HG03571 (cell line): ENCODE measurements at regions not wholly inside any gene's neighbourhood (a gene's known extent, or its start where the extent isn't known, plus 50 kb on each side); places are given as distances from the start of the nearest gene placed in this dataset.
"Not testable (repeated sequence)": the region's sequence is repeated elsewhere in the genome, so short reads cannot be mapped to it uniquely, and the experiment has no call there.

Source experiments
- ATAC-seq: cut with Tn5 transposase; IDR thresholded peaks from one replicate; pipeline ENCODE4 v1.9.1; 2021; ENCODE audit not compliant: unreplicated experiment

DNA sequence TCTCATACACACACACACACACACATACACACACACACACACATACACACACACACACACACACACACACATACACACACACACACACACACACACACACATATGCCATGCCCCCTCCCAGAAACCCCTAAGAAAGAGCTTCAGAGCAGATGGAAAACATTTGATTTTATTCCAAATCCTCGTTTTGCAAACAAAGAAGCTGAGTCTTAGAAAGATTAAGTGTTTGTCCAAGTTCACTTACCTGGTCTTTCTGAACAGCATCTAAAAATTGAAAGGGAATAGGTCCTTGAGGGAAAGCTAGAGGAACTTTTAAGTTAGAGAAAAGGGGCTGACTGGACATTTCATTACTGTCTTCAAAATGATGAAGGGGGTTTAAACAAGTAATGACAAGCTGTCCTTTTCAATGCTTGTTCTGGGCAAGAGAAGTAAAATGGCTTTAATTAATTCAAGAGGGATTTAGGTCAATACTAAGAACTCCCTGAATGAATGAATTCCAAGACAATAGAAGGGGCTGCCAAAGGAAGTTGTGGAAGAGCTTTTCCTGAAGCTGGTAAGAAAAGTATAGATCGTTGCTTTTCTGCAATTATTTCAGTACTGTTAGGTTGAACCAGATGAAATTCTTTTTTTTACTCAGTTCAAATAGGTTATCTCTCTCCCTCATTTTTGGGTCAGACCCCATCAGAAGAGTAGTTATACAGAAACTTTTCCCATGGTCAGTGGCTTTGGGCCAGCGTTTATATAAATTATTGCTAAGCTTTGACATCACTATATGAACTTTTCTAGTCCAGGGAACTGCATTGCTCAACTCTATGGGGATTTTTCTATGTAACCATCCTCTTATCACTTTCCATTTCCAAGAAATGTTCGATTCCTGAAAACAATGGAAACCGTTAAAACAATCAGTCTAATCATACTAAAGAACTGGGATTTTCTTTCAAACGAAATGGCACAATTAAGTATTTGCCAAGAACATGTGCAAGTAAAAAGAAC is 261.4 kb downstream of the MTERF1 start:
- no peak for ATAC-seq

DNA sequence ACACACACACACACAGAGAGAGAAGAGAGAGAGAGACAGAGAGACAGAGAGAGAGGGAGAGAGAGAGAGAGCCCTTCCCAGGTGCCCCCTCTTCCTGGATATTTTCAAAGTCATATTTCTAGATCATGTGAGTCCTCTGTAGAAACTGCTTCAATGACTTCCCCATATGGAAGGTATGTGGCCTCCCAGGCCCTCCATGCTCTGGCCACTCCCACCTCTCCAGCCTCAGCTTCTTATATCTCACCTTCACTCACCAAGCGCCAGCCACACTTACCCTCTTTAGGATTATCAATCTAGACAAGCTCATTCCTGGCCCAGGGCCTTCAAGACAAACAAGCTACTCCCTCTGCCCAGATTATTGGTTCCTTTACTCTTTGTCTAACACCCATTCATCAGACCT is 259.7 kb downstream of the MTERF1 start:
- no peak for ATAC-seq

DNA sequence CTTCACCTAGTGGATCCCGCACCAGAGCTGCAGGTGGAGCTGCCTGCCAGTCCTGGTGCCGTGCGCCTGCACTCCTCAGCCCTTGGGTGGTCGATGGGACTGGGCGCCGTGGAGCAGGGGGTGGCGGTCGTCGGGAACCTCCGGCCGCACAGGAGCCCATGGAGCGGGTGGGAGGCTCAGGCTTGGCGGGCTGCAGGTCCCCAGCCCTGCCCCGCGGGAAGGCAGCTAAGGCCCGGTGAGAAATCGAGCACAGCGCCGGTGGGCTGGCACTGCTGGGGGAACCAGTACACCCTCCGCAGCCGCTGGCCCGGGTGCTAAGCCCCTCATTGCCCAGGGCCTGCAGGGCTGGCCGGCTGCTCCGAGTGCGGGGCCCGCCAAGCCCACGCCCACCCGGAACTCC is 253.2 kb downstream of the MTERF1 start:
- ATAC-seq: not testable (repeated sequence)

DNA sequence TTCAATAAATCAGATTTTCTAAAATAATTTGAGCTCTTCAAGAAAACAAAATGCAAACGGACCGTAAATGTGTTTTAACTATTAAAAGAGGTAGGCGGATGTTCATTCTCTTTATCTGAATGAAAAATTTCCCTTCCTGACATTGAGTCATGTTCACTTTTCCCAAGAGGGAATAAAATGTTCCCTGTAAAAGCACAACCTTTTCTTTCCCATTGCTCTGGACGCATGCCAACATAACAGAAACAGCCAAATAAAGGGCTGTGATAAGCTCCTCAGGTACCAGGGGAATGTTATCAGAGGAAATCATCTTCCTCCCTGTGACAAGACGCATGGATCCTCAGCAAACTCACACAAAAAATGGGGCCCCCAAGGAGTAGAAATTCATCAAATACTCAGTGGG is 251.8 kb downstream of the MTERF1 start:
- no peak for ATAC-seq

DNA sequence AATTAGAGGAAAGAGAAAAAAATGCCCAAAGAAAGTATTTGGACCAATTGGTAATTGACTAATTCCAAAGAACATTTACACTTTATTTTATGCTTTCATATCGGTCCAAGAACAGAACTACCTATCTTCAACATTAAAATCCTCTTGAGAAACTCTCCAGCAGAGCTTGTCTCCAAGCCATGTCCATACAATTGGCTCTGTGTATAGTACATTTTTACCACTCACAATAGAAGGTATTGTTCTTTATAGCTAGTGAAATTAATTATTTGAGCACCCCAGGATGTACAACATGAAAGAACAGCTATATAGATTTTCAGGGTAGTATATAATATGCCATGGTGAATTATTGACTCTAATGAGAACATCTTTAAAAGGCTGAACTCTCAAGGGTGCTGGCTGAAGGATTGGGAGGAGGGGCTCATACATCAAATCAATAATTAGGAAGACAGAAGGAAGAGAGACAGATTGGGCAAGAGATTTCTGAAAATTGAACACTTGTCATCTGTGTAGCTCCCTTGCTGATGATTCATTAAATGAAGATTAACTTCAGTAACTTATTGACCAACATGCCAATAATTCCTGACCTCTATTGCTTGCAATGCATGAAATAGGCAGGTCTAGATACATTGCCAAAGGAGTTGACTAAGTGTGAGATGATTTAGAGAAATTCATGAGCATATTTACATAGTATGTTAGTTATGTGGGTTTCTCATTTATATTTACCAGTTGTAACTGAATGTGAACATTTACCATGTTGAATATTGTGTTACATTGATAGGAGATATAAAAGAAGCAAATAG is 249.7 kb downstream of the MTERF1 start:
- ATAC-seq: no peak

DNA sequence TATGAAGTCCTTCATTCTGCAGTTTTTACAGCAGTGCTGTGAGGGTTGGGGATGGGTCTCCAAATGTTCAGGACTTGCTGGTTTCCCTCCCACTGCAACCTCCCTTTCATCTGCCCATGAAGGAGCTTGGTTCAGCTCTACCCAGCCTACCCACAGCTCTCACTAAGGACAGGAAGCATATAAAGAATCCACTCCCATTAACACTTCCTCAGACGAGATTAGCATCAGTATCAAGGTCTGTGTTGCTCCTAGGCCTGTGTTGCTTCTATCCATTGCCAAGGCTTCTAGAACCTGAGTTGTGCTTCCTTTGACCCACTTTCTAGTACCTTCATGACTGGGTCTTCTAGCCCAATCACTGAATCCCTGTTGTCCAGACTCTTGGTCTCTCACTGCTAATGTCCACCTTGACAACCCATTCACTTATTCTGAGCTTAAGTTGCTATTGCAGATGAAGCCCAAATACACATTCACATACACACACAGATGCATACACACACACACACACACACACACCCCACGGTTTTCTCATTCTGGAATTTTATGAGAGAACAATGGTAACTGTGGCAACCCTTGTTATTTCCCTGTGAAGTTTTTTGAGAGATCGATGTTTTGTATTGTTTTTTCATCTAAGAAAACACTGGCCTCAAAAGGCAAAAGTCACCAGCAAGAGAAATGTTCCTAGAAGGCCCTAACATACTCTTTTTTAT is 248.1 kb downstream of the MTERF1 start:
- ATAC-seq: no peak

DNA sequence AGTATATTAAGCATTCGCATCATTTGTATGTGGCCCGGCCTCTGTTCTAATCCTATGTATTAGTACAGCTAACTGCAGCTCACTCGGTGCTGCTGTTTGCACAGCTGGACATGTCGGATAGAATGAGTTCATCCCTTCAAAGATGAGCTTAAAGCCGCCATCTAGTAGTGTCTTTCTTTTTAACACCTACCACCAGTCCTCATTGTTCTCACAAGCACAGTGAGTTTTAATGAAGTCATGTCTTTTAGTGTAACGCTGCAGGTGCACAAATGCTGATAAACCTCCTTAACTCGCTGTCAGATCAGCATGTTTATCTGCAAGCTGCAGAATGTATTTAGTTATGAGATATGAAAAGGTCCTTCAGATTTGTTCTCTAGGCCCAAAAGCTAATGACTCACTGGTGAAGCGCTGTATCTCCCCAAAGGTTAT is 247.5 kb downstream of the MTERF1 start:
- no peak for ATAC-seq

DNA sequence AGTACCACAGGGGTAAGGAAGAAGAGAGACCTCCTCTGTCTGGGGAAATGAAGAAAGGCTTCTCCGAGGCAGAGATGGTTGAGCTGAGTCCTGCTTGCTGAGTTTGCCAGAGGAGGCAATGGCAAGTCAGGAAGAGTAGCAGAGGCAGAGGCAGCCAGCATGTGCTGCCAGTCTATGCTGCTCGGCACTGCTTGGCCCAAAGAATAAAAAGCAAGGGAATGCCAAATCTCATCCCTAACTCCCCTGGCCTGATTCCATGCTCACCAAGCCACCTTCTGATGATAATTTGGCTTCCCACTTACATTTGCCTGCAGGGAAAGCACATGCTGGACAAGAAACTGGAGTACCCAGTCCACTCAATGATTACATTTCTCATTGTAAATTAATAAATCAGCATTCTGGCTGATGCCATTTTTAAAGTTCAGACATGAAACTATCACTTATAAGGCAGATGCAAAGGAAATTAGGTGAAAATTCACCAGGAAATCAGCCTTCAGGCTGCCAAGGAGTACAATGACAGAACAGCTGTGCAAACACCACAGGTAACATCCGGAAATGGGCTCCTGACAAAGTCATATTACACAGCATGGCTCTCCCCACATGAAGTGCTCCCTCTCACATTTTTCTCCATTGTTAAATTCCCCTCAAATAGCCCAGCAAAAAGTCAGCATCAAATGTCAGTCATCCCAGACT is 245.9 kb downstream of the MTERF1 start:
- ATAC-seq: no peak

DNA sequence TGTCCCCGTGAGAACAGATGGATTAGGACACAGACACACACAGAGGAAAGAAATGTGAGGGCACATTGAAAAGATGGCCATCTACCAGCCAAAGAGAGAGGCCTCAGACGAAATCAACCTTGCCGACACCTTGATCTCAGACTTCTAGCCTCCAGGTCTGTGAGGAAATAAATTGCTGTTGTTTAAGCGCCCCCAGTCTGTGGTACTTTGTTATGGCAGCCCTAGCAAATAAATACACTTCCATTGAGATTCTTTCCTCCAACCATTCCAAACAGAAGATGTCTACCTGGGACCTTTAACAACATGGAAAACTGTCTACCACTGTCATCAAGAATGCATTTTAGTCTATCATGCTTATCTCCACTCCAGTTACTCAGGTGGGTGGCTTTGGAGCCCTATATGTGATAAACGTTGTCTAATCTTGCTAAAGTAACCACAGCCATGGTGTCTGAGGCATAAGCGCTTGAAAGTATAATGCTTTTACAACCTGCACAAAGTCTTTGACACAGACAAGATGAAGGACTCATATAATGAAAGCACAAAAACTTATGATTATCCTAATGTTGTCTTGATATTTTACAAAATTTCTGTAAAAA is 244.3 kb downstream of the MTERF1 start:
- ATAC-seq: no peak

DNA sequence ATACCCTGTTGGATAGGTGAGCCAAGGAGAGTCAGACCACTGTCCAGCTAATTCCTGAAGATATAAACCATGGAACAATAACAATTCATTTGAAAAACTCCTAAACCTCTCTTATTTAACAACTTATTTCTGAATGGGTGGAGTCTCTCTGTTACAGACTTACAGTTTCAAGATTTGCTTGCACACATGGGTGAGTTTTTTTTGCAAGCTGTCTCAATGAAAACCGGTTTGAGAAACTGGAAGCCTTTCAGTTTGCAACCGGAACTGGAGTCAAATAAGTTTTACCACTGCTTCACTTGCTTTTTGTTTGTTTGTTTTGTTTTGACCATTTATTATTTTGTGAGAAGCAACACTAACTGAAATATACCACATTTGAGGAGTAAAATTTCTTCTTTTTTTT is 243.8 kb downstream of the MTERF1 start:
- no peak for ATAC-seq

DNA sequence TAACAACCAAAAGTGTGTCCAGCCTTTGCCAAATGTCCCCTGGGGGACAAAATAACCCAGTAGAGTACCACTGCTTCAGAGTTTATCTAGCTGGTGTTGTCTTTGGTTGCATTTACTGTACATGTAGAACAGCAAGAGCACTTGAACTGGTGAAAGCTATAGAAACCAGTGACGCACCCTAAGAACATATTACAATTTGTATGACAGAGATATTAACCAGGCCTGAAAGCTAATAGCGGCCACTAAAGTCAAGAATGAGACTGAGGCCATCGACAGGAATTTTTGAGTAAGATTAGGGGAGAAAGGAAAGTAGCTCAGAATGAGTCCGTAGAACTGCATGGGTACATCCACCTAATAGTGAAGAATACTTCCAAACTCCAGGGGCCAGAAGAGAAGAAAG is 236.2 kb downstream of the MTERF1 start:
- ATAC-seq: no peak

DNA sequence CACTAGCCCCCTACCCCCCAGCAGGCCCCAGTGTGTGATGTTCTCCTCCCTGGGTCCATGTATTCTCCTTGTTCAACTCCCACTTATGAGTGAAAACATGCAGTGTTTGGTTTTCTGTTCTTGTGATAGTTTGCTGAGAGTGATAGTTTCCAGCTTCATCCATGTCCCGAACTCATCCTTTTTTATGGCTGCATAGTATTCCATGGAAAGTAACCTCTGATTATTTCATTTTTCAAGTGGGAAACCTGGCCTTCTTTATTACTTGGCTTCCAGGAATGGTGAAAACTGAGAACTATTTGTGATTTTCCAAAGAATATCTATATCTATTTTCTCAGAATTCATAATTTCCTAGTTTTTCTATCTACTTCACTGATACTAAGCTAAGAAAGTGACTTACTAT is 235.0 kb downstream of the MTERF1 start:
- no peak for ATAC-seq

DNA sequence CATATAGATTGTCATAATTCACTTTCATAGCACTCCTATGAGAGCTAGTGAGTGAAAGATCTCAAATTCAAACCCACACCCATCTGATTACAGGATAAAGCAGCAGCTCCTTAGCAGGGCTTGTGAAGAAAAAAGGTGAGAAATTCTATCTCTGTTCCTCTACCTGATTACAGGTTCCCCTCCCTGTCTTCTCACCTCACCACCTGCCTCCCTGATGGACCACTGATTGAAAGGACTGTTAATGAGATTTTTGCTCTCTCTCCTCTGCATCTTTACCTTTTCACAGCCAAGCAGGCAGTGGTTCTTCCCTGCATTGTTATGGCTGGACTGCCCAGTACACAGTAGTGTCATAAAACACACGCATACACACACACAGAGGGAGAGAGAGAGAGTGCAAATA is 228.5 kb downstream of the MTERF1 start:
- no peak for ATAC-seq

DNA sequence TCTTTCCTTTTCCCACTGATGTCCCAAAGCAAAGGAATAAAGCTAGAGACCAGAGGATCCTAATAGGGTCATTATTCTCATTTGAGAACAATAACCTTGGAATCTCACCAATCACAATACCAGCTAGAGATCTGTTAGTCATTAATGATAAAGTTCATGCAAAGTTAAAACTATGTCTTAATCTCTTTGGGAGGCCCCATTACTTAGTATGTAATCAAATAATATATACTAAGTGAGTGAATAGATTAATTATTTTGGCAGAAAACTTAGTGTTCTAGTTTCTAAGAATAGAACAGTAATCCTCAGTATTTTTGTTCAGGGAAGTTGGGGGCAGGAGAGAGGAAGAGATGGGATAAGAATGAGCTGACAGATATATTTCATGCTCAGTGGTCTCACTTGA is 227.2 kb downstream of the MTERF1 start:
- no peak for ATAC-seq

DNA sequence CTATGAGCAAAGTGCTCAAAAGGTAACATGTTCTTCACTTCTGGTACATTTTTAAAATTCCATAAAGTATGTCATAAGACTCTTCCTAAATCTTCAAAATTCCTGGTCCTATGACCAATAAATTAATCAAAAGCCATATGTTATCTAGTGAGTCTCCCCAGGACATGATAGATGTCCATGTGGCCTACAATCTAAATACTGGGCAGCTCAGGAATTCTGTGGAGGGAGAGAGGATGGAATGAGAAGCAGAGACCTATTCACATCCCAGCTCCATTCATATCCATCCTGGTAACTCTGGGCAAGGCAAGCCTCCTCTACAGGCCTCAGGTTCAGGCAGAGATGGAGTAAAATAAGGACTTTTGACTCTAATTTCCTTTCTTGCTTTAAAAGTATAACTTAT is 224.8 kb downstream of the MTERF1 start:
- no peak for ATAC-seq

DNA sequence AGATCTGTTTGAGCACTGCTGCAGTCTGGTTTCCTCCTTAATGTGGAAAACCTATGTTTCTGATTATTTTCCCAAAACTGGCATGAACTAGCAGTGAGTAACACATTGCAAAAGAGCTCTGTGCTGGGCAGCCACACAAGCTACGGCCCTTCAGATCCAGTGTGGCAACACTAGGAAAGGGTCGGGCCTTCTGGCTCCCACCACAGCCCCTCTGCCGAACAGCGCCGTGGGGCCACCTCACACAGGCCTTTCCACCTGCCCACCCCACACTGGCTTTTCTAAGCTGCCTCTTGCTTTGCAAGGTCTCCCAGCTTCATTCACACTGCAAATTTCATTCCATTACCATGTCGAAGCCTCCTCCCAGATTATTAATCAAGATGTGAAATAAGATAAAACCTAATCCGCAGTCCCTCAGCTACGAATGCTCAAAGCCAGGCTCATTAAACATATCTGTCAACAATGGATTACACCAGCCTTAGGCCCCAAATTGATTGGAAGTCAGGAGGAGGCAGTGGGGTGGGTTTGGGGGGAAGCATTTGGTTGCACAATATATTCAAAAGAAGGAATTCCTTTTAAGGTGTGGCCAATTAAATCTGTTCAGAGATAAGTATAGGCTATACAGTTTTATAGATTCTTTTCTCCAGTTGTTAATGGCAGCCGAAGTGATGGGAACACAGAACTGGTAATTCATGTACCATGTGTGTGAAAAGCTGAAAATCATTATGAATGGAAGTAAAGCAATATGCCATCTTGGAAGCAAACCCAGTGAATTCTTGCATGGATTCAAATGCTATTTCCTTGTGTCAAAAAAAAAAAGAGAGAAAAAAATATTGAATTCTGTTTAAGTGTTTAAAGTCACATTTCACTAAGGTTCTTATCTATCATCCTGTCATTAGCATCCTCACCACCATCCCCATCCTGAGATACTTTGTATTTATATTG is 223.7 kb downstream of the MTERF1 start:
- ATAC-seq: no peak

DNA sequence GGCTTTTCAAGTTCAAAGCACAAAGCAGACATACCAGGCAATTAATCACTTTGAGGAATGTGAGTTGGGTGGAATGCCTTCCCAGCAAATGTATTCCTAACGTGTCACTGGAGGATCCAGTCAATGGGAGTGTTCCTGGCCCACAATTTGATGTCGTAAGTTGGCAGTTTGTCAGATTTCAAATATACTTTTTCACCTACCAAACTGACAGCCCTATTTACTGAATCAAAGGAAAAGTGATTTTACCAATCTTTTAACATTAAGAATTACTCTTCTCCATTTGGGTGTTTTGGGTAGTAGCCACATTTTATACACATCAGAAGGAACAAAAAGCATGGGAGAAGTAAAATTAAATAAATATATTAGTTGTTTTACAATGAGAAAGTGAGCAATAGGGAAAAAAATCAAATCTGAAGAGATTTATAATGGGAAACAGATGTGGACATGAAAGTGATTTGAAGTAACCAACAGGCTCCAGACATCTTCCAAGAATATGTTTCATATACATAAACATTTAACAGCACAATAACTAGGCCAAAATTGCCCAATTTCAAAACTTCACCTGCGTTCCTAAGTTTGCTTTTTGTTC is 222.9 kb downstream of the MTERF1 start:
- ATAC-seq: no peak

DNA sequence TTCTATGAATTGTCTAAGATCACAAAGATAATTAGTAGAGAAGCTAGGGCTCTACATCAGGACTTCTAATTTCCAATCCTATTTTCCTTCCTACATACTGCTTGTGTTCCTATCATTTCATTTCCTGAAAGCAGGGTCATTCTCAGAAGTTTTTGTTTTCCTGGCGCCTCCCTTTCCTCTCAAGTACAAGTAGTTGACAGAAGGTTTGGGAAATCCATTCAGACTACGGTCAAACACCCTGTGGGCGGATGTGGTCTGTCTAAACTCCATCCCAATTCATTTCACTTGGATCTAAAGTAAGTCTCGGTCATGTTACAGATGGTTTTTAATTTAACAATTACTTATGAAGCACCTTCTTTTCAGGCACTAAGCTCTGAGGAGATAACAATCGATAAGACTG is 221.4 kb downstream of the MTERF1 start:
- no peak for ATAC-seq
